ENCODE measurements at regions not wholly inside any gene's neighbourhood (a gene's known extent, or its start where the extent isn't known, plus 50 kb on each side); places are given as distances from the start of the nearest gene placed in this dataset.

DNA sequence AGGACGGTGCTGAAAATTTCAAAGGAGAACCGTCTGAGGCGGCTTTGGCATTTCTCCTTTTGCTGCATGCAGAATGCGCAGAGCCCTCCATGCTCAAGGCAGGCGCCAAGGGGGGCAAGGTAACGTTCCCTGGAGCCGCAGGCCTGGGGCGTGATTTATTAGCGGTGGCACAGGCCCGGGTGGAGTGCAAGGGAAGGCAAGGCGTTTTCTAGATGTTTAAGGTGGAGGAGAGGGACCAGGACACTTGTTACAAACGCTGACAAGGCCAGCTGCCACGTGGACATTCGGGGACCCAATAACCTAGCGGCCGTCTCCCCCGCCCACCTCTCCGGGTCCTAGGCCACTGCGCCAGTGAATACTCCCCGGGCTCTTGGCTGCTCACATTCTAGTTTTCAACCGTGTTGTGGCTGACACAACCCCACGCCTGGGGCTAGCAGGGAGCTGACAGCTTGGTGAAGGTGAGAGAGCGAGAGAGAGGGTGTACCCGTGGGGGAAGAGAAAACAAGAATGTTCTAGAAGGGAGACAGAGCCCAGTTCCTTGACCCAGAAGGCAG is 250.1 kb downstream of the C16orf95 start:
- no peak for DNase-seq (ENCODE audit: extremely low read depth in 1 of 11, low read depth in 9 of 11, low spot score in 4 of 11)

DNA sequence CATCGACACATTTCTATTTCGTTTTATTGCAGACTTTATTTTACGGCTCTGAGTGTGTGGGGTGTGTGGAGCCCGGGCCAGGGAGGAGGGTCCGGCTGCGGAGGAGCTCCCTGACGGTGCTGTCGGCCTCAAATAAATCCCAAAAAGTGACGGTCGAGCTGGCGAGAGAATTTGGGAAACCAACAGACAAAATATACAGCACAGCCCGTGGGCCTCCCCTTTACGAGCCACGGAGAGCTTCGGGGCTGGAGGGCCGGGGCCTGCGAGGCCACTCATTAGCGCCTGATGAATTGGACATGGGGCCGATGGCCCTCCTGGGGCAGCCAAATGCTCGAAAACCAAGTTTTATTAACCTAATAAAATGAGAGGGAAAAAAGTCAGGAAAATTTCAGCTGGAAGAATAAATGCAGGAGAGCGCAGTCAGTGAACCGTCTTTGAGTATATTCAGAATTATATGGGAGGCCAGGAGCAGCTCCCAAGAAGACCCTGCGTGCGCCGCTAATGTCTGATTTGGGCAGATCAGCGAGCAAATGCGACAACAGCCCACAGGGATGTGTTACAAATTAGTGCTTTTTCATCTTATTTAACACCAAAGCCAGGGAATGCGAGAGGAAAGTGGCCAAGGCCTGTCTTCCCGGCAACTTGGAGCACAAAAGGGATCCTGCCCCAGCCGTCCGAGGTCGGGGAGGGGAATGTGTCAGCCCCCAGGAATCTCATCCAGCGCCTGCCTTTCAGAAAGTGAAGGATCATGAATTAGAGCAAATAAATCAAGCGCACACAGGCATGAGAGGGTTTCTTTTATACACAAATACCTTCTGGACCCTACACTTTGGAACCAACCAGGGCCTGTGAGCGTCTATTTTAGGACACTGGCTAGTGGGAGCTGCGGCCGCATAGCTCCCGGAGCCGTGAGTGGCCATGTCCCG is 249.1 kb downstream of the C16orf95 start:
- DNase-seq (ENCODE audit: extremely low read depth in 1 of 11, low read depth in 9 of 11, low spot score in 4 of 11), result peak in 6 of 11 donors; percentile 68 to 81 (median 78)

DNA sequence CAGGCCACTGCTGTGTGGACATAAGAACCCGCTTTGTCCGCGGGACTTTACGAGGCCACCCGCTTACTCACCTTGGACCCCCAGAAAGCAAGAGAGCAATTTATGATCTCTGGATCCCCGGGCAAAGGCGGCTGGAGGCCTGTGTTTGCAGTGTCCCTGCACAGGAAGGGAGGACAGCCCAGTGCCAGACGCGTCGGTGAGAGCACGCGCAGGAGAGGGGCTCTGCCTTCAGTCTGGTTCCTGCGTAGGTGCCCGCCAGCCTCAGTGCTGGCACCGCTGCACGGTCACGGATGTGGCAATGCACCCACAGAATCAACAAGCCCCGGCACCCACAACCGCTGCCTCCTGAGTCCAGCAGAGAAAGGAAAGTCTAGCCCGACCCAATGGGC is 248.4 kb downstream of the C16orf95 start:
- no peak for DNase-seq (ENCODE audit: extremely low read depth in 1 of 11, low read depth in 9 of 11, low spot score in 4 of 11)

DNA sequence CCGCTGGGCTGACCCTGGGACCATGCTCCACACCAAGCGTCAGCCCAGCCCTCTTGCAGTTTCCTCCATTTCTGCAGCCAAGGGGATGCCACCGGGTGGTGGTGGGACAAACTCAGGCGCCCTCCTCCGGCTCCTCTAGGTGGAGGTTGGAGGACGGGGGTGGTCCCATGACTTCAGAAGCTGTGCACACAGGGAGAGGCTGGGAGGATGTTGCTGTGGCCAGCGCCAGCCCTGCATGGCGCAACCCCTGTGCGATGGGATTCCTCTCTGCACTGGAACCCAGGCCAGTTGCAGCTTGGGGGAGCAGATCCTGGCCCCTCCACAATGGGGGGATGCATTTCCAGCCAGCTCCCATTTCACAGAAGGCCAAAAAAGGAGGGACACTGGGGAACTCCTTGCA is 246.5 kb downstream of the C16orf95 start:
- DNase-seq (ENCODE audit: extremely low read depth in 1 of 11, low read depth in 9 of 11, low spot score in 4 of 11), result no peak

DNA sequence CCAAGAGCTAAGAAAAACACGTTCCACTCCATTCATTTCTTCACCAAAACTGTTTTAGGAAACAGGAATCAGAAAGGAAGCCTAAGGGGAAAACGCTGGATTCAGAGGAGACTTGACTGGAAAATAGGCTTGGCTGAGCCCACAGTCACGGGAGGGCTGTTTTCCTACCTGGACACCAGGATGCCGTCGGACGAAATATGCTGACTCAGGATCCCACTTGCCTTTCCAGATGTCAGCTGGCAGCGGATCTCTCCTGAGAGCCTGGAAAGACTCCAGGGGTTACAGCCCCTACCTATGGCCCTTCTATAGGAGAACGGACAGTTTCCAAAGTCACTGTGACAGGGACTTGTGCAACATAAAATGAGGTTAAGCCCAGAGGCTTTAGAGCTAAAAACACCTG is 245.1 kb downstream of the C16orf95 start:
- DNase-seq (ENCODE audit: extremely low read depth in 1 of 11, low read depth in 9 of 11, low spot score in 4 of 11), result no peak

DNA sequence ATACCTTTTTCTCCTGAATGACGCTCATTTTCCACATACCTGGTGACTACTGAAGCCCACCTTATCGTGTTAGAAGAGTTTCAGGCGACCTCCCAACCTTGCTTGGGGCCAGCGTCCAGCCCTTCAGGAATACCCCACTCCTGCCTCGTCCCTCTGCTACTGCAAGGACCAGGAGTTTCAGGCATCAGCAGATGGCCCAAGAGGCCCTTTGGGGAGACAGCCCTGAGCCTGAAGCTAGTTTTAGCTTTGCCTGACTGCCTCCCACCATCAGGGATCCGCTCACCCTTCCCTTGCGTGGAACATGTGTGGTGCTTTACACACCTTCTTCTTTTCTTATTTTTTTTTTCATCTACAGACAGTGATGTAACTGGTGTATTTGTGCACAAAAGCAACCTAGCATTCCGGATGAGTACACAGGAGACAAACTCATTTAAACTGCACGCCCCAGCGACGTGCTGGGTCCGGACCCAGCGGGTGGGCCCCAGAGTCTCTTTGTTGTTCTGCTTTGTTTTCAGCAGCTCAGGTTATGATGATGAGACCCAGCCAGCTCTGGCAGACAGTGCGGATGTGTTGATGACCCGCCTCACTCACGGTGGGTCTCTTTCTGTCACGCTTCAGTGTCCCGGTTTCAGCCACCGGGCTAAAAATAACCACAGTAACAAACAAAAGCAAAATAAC is 242.4 kb downstream of the C16orf95 start:
- DNase-seq (ENCODE audit: extremely low read depth in 1 of 11, low read depth in 9 of 11, low spot score in 4 of 11), result peak in 1 of 11 donors; percentile 58

DNA sequence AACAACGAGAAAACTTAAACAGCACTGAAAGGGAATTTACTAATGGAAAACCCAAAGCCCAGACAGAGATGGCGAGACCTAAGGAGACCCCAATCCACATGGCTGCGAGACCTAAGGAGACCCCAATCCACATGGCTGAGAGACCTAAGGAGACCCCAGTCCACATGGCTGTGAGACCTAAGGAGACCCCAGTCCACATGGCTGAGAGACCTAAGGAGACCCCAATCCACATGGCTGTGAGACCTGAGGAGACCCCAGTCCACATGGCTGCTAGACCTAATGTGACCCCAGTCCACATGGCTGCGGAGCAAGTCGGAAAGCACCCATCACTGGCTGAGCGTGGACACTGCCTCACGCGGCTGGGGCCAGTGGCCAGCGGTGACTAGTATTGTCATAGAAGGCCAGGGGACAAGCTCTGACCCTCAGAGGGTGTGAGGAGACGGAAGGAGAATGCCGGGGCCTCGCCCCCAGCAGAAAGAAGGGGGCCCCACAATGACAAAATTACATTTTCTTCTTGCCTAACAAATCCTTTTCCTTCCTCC is 241.8 kb downstream of the C16orf95 start:
- no peak for DNase-seq (ENCODE audit: extremely low read depth in 1 of 11, low read depth in 9 of 11, low spot score in 4 of 11)

DNA sequence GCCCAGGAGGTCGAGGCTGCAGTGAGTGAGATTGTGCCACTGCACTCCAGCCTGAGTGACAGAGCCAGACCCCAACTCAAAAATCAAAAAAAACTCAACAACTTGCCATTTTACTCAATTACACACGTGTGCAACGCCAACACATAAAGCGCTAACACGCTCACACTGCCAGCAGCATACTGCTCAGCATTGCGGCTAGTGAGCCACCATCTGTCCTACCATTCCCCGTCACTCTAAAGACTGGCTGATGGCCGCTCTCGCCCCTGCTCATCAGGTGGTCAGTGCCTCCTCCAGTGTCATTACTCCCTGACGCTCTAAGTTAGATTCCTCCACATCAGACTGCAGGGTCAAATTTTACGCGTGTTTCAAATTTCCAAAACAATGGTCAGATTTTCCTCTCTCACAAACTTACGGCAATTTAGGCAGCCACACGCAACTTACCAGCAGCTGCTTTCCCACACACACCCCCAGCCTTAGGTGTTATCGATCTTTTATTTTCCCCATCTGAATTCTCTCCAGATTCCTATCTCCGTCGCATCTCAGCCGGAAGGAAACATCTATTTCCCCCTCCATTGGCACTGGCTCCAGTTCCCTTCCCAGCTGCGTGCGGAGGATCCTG is 240.8 kb downstream of the C16orf95 start:
- no peak for DNase-seq (ENCODE audit: extremely low read depth in 1 of 11, low read depth in 9 of 11, low spot score in 4 of 11)

DNA sequence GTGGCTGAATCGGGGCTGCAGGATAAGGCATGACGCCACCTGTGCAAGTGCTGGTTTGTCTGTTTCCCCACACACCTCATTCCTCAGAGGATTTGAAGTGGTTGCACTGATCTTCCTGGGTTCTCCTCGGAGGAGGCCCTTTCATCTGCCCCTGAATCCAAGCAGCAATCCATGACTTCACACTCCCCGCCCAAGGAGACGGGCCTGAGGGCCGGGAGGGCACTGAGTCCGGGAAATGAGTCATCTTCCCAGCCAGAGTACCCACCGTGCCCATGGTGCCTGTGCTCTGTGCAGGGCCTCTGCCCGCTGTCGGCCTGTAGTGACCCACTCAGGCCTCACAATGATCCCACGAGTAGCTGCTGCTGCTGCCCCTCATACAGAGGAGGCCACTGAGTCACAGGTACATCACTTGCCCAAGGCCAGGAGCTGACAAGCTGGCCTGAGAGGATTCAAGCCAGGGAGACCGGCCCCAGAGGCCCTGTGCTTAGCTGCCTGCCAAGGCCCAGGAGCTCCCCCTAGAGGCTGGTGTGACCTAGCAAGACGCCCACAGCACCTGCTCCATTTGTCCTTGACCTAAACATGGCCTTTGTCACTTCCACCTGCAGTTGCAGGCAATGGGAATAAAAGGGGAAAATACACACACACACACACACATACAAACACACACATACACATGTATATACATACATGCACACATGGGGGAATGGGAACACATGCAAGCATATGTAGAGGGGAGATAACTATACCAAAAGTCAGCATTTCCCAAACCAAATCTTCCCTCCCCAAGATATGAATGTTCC is 240.0 kb downstream of the C16orf95 start:
- no peak for DNase-seq (ENCODE audit: extremely low read depth in 1 of 11, low read depth in 9 of 11, low spot score in 4 of 11)

DNA sequence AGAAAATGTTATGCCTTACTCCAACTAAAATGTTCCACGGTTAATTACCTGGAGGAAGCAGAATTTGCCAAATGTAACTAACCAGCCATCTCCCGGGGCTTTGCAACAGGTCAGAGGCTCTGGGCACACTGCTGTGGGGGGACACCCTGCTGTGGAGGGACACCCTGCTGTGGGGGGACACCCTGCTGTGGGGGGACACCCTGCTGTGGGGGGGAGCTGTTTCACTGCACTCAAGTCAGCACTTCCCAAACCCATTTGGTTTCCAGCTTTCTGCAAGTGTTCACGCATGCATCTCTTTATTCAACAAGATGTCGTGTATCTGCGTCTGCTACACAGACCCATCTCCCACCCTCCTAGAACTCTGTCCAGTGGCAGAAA is 239.5 kb downstream of the C16orf95 start:
- DNase-seq (ENCODE audit: extremely low read depth in 1 of 11, low read depth in 9 of 11, low spot score in 4 of 11), result no peak

DNA sequence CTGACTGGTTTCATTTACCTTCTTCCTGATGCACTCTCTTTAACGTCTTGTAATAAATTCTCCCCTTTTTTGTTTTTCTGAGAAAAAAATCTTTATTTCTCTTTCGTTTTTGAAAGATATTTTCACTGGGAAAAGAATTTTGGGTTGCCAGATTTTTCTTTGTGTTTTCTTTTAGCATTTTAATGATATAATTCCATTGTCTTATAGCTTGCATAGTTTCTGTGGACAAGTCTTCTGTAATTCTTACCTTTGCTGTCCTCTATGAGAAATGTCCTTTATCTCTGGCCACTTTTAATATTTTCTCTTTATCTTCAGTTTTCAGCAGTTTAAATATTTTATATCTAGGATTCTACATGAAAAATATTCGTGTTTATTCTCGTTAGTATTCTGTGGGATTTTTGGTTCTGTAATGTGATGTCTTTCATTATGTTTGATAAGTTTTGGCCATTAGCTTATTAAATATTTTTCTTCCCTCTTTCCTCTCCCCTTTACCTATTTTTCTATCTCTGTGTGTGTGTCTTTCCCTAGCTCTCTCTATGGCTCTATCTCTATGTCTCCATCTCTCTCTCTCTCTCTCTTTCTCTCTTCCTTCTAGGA is 236.5 kb downstream of the C16orf95 start:
- no peak for DNase-seq (ENCODE audit: extremely low read depth in 1 of 11, low read depth in 9 of 11, low spot score in 4 of 11)

DNA sequence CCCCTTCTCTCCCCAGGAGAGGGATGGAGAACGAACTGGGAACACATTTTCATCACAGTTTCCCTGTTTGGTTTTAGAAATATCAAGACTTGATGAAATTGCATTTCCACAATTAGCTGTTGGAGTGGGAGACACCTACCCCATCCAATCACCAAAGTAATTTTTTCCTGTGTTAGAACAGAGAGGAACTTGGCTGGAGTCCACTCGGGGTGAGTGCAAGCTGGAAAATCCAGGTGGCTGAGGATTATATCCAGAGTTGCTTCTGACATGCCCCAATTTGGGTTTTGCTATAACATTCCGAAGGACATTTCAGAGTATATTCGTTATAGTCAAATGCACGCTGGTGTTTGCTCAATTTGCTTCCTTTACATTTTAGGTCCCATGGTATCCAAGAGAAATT is 231.8 kb downstream of the C16orf95 start:
- no peak for DNase-seq (ENCODE audit: extremely low read depth in 1 of 11, low read depth in 9 of 11, low spot score in 4 of 11)

DNA sequence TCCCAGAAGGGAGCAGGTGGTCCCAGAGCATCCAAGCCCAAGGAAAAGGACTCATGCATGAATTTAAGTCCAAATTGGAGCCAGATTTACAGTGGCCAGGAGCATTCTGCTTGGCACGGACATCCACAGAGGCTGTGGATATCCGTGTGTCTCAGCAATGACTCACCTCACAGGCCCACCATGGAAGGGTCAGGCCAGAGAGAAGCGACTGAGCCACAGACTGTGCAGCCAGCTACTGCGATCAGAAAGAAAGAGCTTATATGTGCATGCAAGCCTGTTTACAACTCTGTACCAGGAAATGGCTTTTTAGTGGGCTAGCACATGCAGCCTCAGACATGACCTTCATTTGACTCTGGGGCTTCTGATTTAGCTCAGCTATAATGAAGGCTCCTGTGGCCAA is 231.0 kb downstream of the C16orf95 start:
- no peak for DNase-seq (ENCODE audit: extremely low read depth in 1 of 11, low read depth in 9 of 11, low spot score in 4 of 11)

DNA sequence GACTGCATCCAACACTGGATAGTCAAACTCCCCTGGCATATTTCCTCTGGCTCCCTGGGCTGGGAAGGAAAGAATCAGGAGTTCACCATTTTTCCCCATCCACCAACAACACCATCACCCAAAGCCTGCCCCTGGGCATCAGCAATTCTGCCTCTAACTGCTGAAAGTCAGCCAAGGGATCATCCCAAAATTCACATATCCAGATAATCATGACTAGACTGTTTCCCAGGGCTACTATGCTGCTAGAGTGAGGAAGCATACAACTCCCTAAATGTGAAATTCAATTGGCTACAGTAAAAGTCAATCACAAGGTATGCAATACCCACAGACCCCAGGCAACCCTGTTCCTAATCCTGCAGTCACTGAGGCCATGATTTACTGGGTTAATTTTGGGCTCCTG is 230.6 kb downstream of the C16orf95 start:
- no peak for DNase-seq (ENCODE audit: extremely low read depth in 1 of 11, low read depth in 9 of 11, low spot score in 4 of 11)

DNA sequence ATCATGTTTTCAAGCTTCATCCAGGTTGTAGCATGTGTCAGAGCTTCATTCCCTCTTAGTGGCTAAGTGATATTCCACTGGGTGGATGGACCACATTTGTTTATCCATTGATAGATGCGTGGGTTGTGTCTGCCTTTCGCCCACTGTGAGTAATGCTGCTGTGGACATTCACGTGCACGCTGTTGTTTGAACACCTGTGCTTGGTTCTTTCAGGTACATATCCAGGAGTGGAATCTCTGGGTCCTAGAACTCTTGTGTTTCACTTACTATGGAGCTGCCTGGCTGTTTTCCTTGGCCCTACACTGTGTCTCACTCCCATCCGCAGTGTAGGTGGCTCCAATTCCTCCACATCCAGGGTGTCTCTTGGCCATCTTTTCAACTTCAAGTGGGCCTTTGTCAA is 224.2 kb downstream of the C16orf95 start:
- no peak for DNase-seq (ENCODE audit: extremely low read depth in 1 of 11, low read depth in 9 of 11, low spot score in 4 of 11)

DNA sequence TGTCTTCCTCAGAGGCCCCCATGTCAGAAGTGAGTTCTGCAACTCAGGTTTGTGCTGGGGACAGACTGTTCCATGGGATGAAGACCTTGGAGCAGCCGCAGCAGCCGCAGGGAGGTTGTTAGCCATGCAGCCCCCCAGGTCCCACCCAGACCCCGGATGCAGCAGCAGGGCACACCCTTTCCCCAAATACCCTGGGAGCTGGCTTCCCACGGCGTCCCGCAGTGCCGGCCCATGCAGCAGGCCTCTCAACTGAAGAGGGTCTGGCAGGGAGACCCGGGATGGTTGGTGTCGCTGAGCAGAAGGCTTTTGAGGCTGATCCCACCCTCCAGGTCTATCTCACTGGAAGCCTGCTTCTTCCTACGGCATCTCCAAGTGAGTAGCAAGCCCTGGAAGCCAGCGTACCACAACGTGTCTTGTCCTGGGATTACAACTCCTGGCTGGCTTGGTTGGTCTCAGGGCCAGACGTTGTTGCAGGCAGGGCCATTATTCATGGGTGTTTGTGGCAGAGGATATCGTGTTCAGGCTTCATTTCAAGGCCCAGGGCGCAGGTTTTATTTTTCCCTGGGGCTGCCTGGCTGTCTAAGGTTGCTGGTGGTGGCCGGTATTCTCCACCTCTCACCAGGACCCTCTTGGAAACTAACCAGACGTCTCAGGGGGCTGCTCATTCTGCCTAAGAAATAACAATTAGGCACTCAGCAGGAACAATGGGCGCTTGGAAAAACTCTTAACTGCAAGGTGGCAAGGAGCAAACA is 223.2 kb downstream of the C16orf95 start:
- no peak for DNase-seq (ENCODE audit: extremely low read depth in 1 of 11, low read depth in 9 of 11, low spot score in 4 of 11)

DNA sequence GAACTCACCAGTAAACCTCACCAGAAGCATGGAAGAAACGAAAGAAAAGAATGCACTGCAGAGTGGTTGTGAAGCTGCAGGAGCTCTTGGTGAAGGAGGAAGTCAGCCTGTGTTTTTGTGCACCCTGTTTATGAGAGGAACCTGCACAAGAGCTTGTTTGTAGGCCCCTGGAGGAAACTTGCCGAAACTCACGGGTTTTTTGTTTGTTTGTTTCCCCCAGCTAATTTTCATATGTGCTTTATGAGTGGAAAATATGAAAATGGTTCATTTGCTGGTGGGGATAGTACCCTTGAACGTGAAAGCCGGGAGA is 222.7 kb downstream of the C16orf95 start:
- no peak for DNase-seq (ENCODE audit: extremely low read depth in 1 of 11, low read depth in 9 of 11, low spot score in 4 of 11)

DNA sequence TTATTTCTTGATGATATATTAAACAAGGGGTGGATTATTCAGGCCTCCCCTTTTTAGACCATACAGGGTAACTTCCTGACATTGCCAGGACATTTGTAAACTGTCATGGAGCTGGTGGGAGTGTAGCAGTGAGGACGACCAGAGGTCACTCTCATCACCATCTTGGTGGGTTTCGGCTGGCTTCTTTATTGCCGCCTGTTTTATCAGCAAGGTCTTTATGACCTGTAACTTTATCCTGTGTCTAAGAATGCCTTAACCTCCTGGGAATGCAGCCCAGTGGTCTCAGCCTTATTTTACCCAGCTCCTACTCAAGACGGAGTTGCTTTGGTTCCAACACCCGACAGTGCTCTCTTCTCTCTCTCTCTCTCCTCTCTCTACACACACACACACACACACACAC is 221.9 kb downstream of the C16orf95 start:
- DNase-seq (ENCODE audit: extremely low read depth in 1 of 11, low read depth in 9 of 11, low spot score in 4 of 11), result no peak
